Fibroblast of mammary gland (primary cell): ENCODE measurements at regions not wholly inside any gene's neighbourhood (a gene's known extent, or its start where the extent isn't known, plus 50 kb on each side); places are given as distances from the start of the nearest gene placed in this dataset.
A peak's percentile ranks its signal among the peaks of the same experiment; 100 is the strongest.

Source experiments
- DNase-seq: peaks from one replicate; pipeline ENCODE4 v3.0.0-alpha.2; 2010; ENCODE audit warnings: low read depth
- H3K4me3 ChIP-seq: 2 replicates; pipeline ENCODE4 v1.5.1; 2011; ENCODE audit warnings: low read depth, mild to moderate bottlenecking, low read length, moderate library complexity; ENCODE audit not compliant: control insufficient read depth
- CTCF ChIP-seq: conservative IDR thresholded peaks from 2 replicates; pipeline ENCODE4 v1.5.1; 2011; ENCODE audit warnings: low read depth, low read length, inconsistent platforms; ENCODE audit not compliant: control insufficient read depth, insufficient read depth

- TF ChIP-seq CTCF = no peak
- H3K4me3 ChIP-seq = no peak overlapping the region
- DNase-seq = peak; percentile 36
Observed at GRCh38 chr1:220432408-220432807, 95.5 kb upstream of the MARK1 start.

- no peak for DNase-seq
- no peak overlapping the region for H3K4me3 ChIP-seq
- no peak for TF ChIP-seq CTCF
Observed at GRCh38 chr1:220431554-220432239, 96.2 kb upstream of the MARK1 start.

- H3K4me3 ChIP-seq = no peak overlapping the region
- TF ChIP-seq CTCF = no peak
Observed at GRCh38 chr1:220430586-220430985, 97.3 kb upstream of the MARK1 start.

GRCh38 chr1:220430059-220430458, 97.9 kb upstream of the MARK1 start:
- H3K4me3 ChIP-seq = no peak overlapping the region
- DNase-seq = no peak
- no peak for TF ChIP-seq CTCF

More at GRCh38 chr1:220430586-220430985, 97.3 kb upstream of the MARK1 start:
- no peak for DNase-seq

GRCh38 chr1:220426989-220427388, 100.9 kb upstream of the MARK1 start:
- no peak overlapping the region for H3K4me3 ChIP-seq
- no peak for TF ChIP-seq CTCF
- DNase-seq = peak; percentile 40

GRCh38 chr1:220425852-220426251, 102.1 kb upstream of the MARK1 start:
- no peak for TF ChIP-seq CTCF

More at GRCh38 chr1:220425852-220426251, 102.1 kb upstream of the MARK1 start:
- no peak for DNase-seq
- no peak overlapping the region for H3K4me3 ChIP-seq
